Endothelial cell of umbilical vein (primary cell): ENCODE measurements at regions not wholly inside any gene's neighbourhood (a gene's known extent, or its start where the extent isn't known, plus 50 kb on each side); places are given as distances from the start of the nearest gene placed in this dataset.

ENCODE experiments used
- BruUV-seq: library from RNA; stranded (reverse); fragments of 400-500 nt; replicated peaks from 2 replicates; lab custom pipeline; 2021; lab: Mats Ljungman, UMichigan
- CTCF ChIA-PET: fragments of 300-600, 350-600 bp; sonication (Branson Sonifier 250); formaldehyde crosslinking; loops from one replicate; lab custom pipeline; 2021; ENCODE audit warnings: antibody characterized with exemption, inconsistent platforms; lab: Charles Lee
- POLR2A ChIA-PET: fragments of 300-600, 350-600 bp; sonication (Branson Sonifier 250); formaldehyde crosslinking; loops from one replicate; lab custom pipeline; 2021; ENCODE audit warnings: antibody characterized with exemption, inconsistent platforms; lab: Charles Lee
- DNase-seq: peaks from one replicate; pipeline ENCODE4 v3.0.0-alpha.2; 2011; ENCODE audit warnings: low read depth, low spot score
- FAIRE-seq: peaks from 2 replicates; lab custom pipeline; 2011; peaks lifted over from hg19 to GRCh38; lab: Jason Lieb, UNC
- H2AFZ ChIP-seq: 2 replicates; pipeline ENCODE4 v1.6.0; 2012; ENCODE audit warnings: low read depth, low read length, control low read depth, inconsistent platforms
- H3K27ac ChIP-seq: 2 replicates; pipeline ENCODE4 v1.5.1; 2011; ENCODE audit warnings: low read depth, mild to moderate bottlenecking, control low read depth, low read length, moderate library complexity; ENCODE audit not compliant: insufficient read depth
- H3K27me3 ChIP-seq, 2 experiments: 2 replicates each; pipeline versions ENCODE4 v1.6.0 to v1.6.1; 2011; ENCODE audit warnings: low read length in 2 of 2, mixed read lengths in 1 of 2; ENCODE audit not compliant: control insufficient read depth in 2 of 2, insufficient read depth in 2 of 2
- H3K36me3 ChIP-seq, 2 experiments: 2 replicates in 1 of 2; 3 replicates in 1 of 2; pipeline ENCODE4 v1.5.1; 2011; ENCODE audit warnings: low read length in 2 of 2, mild to moderate bottlenecking in 1 of 2, moderate library complexity in 1 of 2; ENCODE audit not compliant: control insufficient read depth in 2 of 2, insufficient read depth in 2 of 2; ENCODE audit errors: extremely low read depth in 1 of 2
- H3K4me1 ChIP-seq: 3 replicates; pipeline ENCODE4 v1.5.1; 2011; ENCODE audit warnings: mild to moderate bottlenecking, low read length; ENCODE audit not compliant: control insufficient read depth, insufficient read depth; ENCODE audit errors: extremely low read depth
- H3K4me2 ChIP-seq: 2 replicates; pipeline ENCODE4 v1.6.1; 2011; ENCODE audit warnings: low read length, control low read depth, mixed read lengths; ENCODE audit not compliant: insufficient read depth
- H3K4me3 ChIP-seq, 3 experiments: fragments of 200-600 bp in 1 of 3; sonication (generic), shearing (Covaris generic) in 1 of 3; replicated peaks in 1 of 3; 2 replicates each; pipeline ENCODE4 v1.5.1; 2011 to 2016; ENCODE audit warnings: control low read depth in 3 of 3, low read length in 3 of 3, mild to moderate bottlenecking in 2 of 3, inconsistent platforms in 1 of 3, low read depth in 1 of 3, moderate library complexity in 1 of 3; ENCODE audit not compliant: insufficient read depth in 1 of 3
- H3K79me2 ChIP-seq: 2 replicates; pipeline ENCODE4 v1.6.0; 2012; ENCODE audit warnings: low read length, inconsistent platforms; ENCODE audit not compliant: control insufficient read depth, insufficient read depth
- H3K9ac ChIP-seq: replicated peaks from 2 replicates; pipeline ENCODE3; 2011; ENCODE audit warnings: low read length, control low read depth; ENCODE audit not compliant: insufficient read depth; ENCODE audit errors: extremely low read depth
- H3K9me1 ChIP-seq: replicated peaks from 3 replicates; pipeline ENCODE4 v1.6.0; 2011; ENCODE audit warnings: mild to moderate bottlenecking, low read length; ENCODE audit not compliant: control insufficient read depth, insufficient read depth; ENCODE audit errors: extremely low read depth
- H3K9me3 ChIP-seq: replicated peaks from 2 replicates; pipeline ENCODE4 v1.5.1; 2012; ENCODE audit warnings: low read length, inconsistent platforms; ENCODE audit not compliant: control insufficient read depth, insufficient read depth
- H4K20me1 ChIP-seq: replicated peaks from 2 replicates; pipeline ENCODE3; 2011; ENCODE audit warnings: mild to moderate bottlenecking, low read length; ENCODE audit not compliant: control insufficient read depth, insufficient read depth; ENCODE audit errors: extremely low read depth
- EZH2 ChIP-seq: IDR thresholded peaks from 2 replicates; pipeline ENCODE4 v1.6.1; 2012; ENCODE audit warnings: borderline replicate concordance, low read depth, mild to moderate bottlenecking, moderate library complexity, low read length, inconsistent platforms; ENCODE audit not compliant: severe bottlenecking
- FOS ChIP-seq: IDR thresholded peaks from 2 replicates; pipeline ENCODE4 v1.6.1; 2011; ENCODE audit warnings: mild to moderate bottlenecking, low read length, moderate library complexity, borderline replicate concordance; ENCODE audit not compliant: insufficient read depth
- GATA2 ChIP-seq: IDR thresholded peaks from 2 replicates; pipeline ENCODE4 v1.7.0; 2011; ENCODE audit warnings: low read depth, mild to moderate bottlenecking, moderate library complexity, mixed read lengths, low read length; ENCODE audit not compliant: insufficient read length, insufficient read depth
- JUN ChIP-seq: IDR thresholded peaks from 2 replicates; pipeline ENCODE4 v1.6.1; 2011; ENCODE audit warnings: borderline replicate concordance, low read depth; ENCODE audit not compliant: insufficient read length, insufficient read depth
- MAX ChIP-seq: IDR thresholded peaks from 2 replicates; pipeline ENCODE4 v1.6.1; 2011; ENCODE audit not compliant: insufficient read depth, insufficient read length
- MYC ChIP-seq: IDR thresholded peaks from one replicate; pipeline ENCODE4 v1.6.1; 2011; ENCODE audit warnings: mild to moderate bottlenecking, low read depth, low read length
- POLR2A ChIP-seq: IDR thresholded peaks from 2 replicates; pipeline ENCODE4 v1.6.1; 2012; ENCODE audit warnings: low read depth, mild to moderate bottlenecking, control low read depth, low read length
- POLR2AphosphoS5 ChIP-seq: IDR thresholded peaks from 2 replicates; pipeline ENCODE4 v1.6.1; 2012; ENCODE audit warnings: low read depth, mild to moderate bottlenecking, control low read depth, low read length, moderate library complexity; ENCODE audit not compliant: insufficient read depth
- dilution Hi-C: fragments of 300-500 bp; cut with MboI; formaldehyde crosslinking; loops from one replicate; pipeline ENCODE4 v1.15.0; 2019; ENCODE audit warnings: low sequenced_read_pairs; ENCODE audit not compliant: extremely low pct_ligation_motif_present
- intact Hi-C: fragments of 100-400 bp; cut with micrococcal nuclease; formaldehyde crosslinking; loops from one replicate; pipeline ENCODE4 v1.10.0; 2022
- TF ChIP-seq, protein P1 (sequence below), 2 donors: IDR thresholded peaks; 1 replicate in 1 of 2; 2 replicates in 1 of 2; pipeline ENCODE4 v1.5.1; 2011; ENCODE audit warnings: low read length in 2 of 2, mild to moderate bottlenecking in 2 of 2, moderate library complexity in 2 of 2, control low read depth in 1 of 2, inconsistent platforms in 1 of 2, low read depth in 1 of 2; ENCODE audit not compliant: insufficient read depth in 1 of 2; ENCODE audit errors: extremely low read depth in 1 of 2

- Histone ChIP-seq H3K36me3 (no peaks in the 10 kb centered on the region), H3K4me1 (no peaks in the 10 kb centered on the region), H3K27me3 (no peaks in the 10 kb centered on the region), H2AFZ (no peak overlapping the region), H4K20me1 (no peaks in the 10 kb centered on the region), H3K79me2 (no peaks in the 10 kb centered on the region), H3K4me2 (no peak overlapping the region), H3K9ac (no peak overlapping the region), H3K4me3 (no peak overlapping the region), H3K9me3 (no peaks in the 10 kb centered on the region), H3K27ac (no peak overlapping the region), H3K9me1 (no peaks in the 10 kb centered on the region)
- FAIRE-seq (no peak), DNase-seq (no peak)
- TF ChIP-seq JUN (no peak), EZH2 (no peak), MYC (no peak), GATA2 (no peak), POLR2AphosphoS5 (no peak), POLR2A (no peak), MAX (no peak), FOS (no peak)
- TF ChIP-seq, protein P1, sequence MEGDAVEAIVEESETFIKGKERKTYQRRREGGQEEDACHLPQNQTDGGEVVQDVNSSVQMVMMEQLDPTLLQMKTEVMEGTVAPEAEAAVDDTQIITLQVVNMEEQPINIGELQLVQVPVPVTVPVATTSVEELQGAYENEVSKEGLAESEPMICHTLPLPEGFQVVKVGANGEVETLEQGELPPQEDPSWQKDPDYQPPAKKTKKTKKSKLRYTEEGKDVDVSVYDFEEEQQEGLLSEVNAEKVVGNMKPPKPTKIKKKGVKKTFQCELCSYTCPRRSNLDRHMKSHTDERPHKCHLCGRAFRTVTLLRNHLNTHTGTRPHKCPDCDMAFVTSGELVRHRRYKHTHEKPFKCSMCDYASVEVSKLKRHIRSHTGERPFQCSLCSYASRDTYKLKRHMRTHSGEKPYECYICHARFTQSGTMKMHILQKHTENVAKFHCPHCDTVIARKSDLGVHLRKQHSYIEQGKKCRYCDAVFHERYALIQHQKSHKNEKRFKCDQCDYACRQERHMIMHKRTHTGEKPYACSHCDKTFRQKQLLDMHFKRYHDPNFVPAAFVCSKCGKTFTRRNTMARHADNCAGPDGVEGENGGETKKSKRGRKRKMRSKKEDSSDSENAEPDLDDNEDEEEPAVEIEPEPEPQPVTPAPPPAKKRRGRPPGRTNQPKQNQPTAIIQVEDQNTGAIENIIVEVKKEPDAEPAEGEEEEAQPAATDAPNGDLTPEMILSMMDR (IDR thresholded peaks at IDR 0.05; ENCODE audit: extremely low read depth in 1 of 2, insufficient read depth in 1 of 2, low read depth in 1 of 2, low read length in 2 of 2), result no peak
- CTCF ChIA-PET, result no interaction called here
- no TSS peak for BruUV-seq
- POLR2A ChIA-PET, result no interaction called here
- intact Hi-C loops, result no loop called here
- dilution Hi-C loops, result no loop called here
These were observed 110.7 kb upstream of the CITED2 start for GRCh38 chr6:139485185-139485584.
